GM21390 (cell line): ENCODE measurements at regions not wholly inside any gene's neighbourhood (a gene's known extent, or its start where the extent isn't known, plus 50 kb on each side); places are given as distances from the start of the nearest gene placed in this dataset.

Source experiments
- ATAC-seq: cut with Tn5 transposase; IDR thresholded peaks from one replicate; pipeline ENCODE4 v1.9.1; 2021; ENCODE audit not compliant: unreplicated experiment

DNA sequence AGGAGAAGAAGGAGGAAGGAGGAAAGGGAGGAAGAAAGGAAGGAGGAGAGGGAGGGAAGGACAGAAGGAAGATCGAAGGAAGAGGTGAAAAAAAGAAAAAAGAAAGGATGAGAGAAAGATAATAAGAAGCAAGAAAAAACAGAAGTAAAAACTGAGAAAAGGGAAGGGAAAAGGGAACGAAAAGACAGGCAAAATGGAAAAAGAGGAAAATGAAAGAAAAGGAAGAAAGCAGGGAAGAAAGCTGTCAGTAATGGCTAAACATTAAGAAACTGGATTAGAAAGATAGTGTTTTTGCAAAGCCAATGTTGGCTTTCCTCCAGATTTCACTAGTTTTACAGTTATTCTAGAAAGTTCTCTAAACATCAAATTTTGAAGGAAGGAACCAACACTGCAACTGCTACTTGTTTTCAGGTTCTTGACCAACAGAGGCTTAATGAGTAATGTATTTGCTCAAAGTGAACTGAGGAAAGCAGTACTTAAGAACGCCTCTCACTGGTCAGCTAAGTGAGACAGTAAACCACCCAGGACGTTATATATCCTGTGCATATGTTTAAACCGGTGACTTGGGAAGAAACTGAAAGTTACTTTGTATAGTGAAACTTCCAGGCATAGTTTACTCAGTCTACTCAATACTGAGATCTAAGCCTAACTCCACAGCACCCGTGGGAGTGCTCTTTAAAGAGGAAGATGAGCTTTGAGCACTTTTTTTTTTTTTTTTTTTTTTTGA, 286.2 kb upstream of the TRIB2 start:
- ATAC-seq: peak; percentile 99

DNA sequence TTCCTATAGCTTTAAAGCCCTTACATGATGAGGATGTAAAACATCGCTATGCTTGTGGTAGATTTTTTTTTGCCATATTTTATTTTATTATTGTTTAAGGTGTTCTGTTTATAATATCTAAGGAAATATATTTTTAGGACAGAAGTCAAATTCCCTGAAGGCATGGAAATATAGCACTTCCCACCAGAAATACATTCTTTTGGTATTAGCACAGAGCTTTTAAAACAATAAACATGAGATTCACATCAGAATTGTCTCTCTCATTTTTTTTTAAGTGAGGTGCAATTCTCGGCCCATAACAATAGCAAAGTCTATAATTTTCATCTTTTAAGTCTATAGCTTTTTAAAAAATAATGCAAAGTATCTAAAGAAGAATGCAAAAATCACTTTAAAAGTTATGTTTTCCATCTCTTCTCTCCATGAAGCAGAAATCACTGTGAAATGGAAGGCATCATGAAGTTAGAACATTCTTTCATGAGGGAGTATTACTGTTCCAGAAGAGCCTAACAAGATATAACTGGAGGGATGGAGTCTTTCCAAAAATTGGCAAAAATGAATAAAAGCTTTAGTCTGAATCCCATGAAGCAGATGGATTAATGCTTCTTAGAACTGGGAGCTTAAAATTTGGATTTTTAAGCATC, 283.6 kb upstream of the TRIB2 start:
- no peak for ATAC-seq

GRCh38 chr2:12433626-12433990, 283.1 kb upstream of the TRIB2 start:
- ATAC-seq: no peak

GRCh38 chr2:12434630-12435098, 282.1 kb upstream of the TRIB2 start:
- no peak for ATAC-seq

DNA sequence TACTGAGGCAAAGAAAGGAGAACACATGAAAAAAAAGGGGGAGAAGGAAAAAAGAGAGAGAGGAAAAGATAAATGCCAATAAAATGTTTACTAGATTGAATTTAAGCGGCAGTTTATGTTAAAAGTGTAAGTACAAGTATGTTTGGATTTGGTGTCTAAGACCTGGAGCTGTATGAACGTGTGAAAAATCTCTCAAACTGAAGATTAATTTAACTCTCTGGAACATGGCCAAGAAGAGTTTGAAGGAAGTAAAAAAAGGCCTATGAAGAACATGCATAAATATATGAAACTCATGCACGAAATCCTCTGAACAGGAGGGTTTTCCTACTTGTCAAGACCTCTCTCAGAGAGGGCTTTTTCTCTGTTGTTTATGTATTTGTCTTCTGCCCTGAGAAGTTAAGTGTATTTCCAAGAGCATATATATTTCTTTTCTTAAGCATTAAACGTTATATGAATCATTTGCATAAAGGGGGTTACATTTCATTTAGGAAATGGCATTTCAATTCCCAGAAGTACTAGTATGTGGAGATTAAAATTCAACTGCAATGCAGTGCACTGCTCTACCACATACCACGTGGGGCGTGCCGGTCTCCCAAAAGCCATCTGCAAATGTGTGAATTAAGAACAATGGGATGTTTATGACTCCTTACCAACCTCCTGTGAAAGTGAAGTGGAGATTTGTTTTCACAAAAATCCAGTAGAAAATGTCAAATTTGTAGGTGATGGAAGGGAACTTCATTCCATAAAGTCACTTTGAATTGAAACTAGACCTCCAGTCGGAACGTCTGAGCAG, 281.1 kb upstream of the TRIB2 start:
- ATAC-seq: no peak

- no peak for ATAC-seq
Measured at GRCh38 chr2:12436483-12436882, 280.3 kb upstream of the TRIB2 start.

GRCh38 chr2:12436935-12437561, 279.7 kb upstream of the TRIB2 start:
- no peak for ATAC-seq

- no peak for ATAC-seq
Measured at GRCh38 chr2:12440731-12441130, 276.0 kb upstream of the TRIB2 start.

- ATAC-seq: no peak
Measured at GRCh38 chr2:12441750-12442475, 274.8 kb upstream of the TRIB2 start.

DNA sequence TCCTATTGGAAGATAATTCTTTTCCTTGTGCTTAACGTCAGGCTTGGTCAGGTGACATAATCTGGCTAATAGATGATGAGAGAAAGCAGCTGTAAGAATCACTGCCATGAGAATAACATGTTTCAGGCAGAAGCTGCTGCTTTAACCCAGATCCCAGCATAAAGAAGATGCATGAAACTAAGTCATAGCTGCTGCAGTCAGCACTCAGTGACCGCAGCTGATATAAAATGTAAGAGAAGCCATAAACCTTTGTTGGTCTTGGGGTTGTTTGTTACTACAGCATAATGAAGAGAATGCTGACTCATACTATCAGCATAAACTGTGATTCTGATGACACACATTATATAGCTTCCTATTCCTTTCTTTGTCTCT, 274.3 kb upstream of the TRIB2 start:
- ATAC-seq: no peak

GRCh38 chr2:12448846-12449505, 267.8 kb upstream of the TRIB2 start:
- ATAC-seq: no peak

- no peak for ATAC-seq
Measured at GRCh38 chr2:12451726-12452125, 265.0 kb upstream of the TRIB2 start.

DNA sequence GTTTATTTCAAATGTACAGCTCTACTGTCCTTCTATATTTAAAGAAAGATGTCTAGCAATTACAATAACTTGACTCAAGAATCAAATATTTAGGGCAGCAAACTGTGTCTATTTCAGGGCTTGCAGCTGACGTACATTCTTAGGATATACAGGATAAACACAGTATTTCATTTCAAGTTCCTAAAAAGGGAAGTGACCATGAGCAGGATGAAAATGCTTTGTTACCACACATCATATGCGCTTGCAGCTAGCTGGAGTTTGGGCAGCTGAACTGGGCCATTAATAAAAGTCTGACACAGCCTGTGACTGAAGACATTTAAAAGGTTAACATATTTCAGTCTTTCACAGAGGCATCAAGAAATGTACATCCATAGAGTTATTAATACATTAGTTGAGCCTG, 264.6 kb upstream of the TRIB2 start:
- no peak for ATAC-seq

DNA sequence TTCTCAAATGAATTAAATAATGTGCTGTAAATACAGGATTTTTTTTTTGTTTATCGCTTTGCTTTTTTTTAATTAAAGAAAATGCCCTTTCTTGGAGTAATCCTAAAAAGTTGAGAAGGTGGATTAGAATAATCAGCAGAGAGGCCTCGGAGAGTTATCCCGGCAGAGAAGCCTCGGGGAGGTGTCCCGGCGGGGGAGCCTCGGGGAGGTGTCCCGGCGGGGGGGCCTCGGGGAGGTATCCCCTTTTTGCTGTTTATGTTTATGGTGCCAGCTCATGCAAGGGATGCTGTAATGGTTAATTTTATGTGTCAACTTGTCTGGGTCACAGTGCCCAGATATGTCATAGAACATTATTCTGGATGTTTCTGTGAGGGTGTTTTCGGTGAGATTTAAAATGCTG, 263.0 kb upstream of the TRIB2 start:
- no peak for ATAC-seq

DNA sequence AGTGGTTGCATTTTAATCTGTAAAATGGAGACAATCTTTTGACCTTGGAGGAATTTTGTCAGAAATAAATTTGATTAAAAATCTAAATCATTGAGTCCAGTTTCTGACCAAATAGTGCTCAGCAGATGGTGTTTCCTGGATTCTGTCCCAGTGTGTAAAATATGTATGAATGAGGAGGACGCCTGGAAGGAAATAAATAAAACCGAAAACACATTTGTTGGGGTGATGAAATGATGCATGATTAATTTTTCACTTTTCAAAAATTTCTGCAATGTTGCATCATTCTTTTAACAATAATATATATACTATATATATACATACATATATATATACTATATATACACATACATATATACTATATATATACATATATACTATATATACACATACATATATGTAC, 261.1 kb upstream of the TRIB2 start:
- ATAC-seq: no peak

- ATAC-seq: peak; percentile 98
Measured at GRCh38 chr2:12456293-12457106, 260.2 kb upstream of the TRIB2 start.

GRCh38 chr2:12457831-12458230, 258.9 kb upstream of the TRIB2 start:
- ATAC-seq: no peak

DNA sequence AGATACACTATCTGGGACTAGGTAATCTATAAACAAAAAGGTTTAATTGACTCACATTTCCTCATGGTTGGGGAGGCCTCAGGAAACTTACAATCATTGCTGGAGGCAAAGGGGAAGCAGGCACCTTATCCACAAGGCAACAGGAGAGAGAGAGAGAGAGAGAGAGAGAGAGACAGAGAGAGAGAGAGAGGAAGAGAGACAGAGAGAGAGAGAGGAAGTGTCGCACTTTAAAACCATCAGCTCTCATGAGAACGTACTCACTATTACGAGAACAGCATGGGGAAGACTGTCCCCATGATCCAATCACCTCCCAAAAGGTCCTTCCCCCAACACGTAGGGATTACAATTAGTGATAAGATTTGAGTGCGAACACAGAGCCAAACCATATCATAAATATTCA, 253.5 kb upstream of the TRIB2 start:
- ATAC-seq: no peak

GRCh38 chr2:12465631-12466135, 251.1 kb upstream of the TRIB2 start:
- no peak for ATAC-seq
